Natural killer cell (primary cell): ENCODE measurements at regions not wholly inside any gene's neighbourhood (a gene's known extent, or its start where the extent isn't known, plus 50 kb on each side); places are given as distances from the start of the nearest gene placed in this dataset.
"Not testable (repeated sequence)": the region's sequence is repeated elsewhere in the genome, so short reads cannot be mapped to it uniquely, and the experiment has no call there.

ENCODE experiments used
- ATAC-seq, 3 donors: fragments of 150-1000 bp in 2 of 3; fragments of 200-7000 bp in 1 of 3; cut with Tn5 transposase; 1 replicate in 1 of 3; 2 replicates in 2 of 3; pipeline ENCODE4 v1.10.0; 2021; ENCODE audit warnings: mild to moderate bottlenecking in 2 of 3, moderate library complexity in 2 of 3
- DNase-seq, 2 donors: peaks; one replicate each; pipeline versions ENCODE4 v3.0.0 to v3.0.0-alpha.2; 2013 to 2021; ENCODE audit warnings: mixed read lengths in 1 of 2
- H3K27ac ChIP-seq: one replicate; pipeline ENCODE4 v1.5.1; 2013; ENCODE audit warnings: mild to moderate bottlenecking, low read length
- H3K27me3 ChIP-seq: one replicate; pipeline ENCODE4 v1.6.1; 2013; ENCODE audit warnings: low read length; ENCODE audit not compliant: control insufficient read depth, insufficient read depth
- H3K36me3 ChIP-seq: one replicate; pipeline ENCODE4 v1.6.1; 2013; ENCODE audit warnings: low read length; ENCODE audit not compliant: control insufficient read depth, insufficient read depth
- H3K4me1 ChIP-seq: one replicate; pipeline ENCODE4 v1.6.1; 2013; ENCODE audit warnings: low read length; ENCODE audit not compliant: control insufficient read depth, insufficient read depth
- H3K4me3 ChIP-seq: one replicate; pipeline ENCODE4 v1.5.1; 2013; ENCODE audit warnings: low read length
- H3K9me3 ChIP-seq: one replicate; pipeline ENCODE4 v1.6.1; 2013; ENCODE audit warnings: low read length; ENCODE audit not compliant: control insufficient read depth, insufficient read depth
- H3K27ac Mint-ChIP-seq, 2 donors: one replicate each; pipeline ENCODE4 v1.8.0; 2022; ENCODE audit warnings: mild to moderate bottlenecking in 2 of 2, mixed read lengths in 2 of 2, moderate library complexity in 1 of 2
- H3K27me3 Mint-ChIP-seq, 2 donors: one replicate each; pipeline ENCODE4 v1.8.0; 2022; ENCODE audit warnings: low read depth in 2 of 2, mixed read lengths in 2 of 2
- H3K36me3 Mint-ChIP-seq: one replicate; pipeline ENCODE4 v1.8.0; 2022; ENCODE audit warnings: mixed read lengths
- H3K4me1 Mint-ChIP-seq, 2 donors: one replicate each; pipeline ENCODE4 v1.8.0; 2022; ENCODE audit warnings: mixed read lengths in 2 of 2
- H3K4me3 Mint-ChIP-seq: one replicate; pipeline ENCODE4 v1.8.0; 2022; ENCODE audit warnings: mild to moderate bottlenecking, moderate library complexity, mixed read lengths
- H3K9me3 Mint-ChIP-seq, 2 donors: one replicate each; pipeline ENCODE4 v1.8.0; 2022; ENCODE audit warnings: mixed read lengths in 2 of 2
- WGBS: methylation state at CpG from one replicate; pipeline ENCODE4 v1.1.7; 2013; ENCODE audit warnings: missing lambda C conversion rate; ENCODE audit not compliant: insufficient coverage; 5-methylcytosine and 5-hydroxymethylcytosine counted together
- intact Hi-C: fragments of 100-400 bp; cut with micrococcal nuclease; formaldehyde crosslinking; loops from one replicate; pipeline ENCODE4 v1.14.2; 2022
- TF ChIP-seq, protein P1 (sequence below): fragments of 200-600 bp; IDR thresholded peaks from one replicate; pipeline ENCODE4 v1.8.0; 2022; ENCODE audit warnings: antibody characterized with exemption

DNA sequence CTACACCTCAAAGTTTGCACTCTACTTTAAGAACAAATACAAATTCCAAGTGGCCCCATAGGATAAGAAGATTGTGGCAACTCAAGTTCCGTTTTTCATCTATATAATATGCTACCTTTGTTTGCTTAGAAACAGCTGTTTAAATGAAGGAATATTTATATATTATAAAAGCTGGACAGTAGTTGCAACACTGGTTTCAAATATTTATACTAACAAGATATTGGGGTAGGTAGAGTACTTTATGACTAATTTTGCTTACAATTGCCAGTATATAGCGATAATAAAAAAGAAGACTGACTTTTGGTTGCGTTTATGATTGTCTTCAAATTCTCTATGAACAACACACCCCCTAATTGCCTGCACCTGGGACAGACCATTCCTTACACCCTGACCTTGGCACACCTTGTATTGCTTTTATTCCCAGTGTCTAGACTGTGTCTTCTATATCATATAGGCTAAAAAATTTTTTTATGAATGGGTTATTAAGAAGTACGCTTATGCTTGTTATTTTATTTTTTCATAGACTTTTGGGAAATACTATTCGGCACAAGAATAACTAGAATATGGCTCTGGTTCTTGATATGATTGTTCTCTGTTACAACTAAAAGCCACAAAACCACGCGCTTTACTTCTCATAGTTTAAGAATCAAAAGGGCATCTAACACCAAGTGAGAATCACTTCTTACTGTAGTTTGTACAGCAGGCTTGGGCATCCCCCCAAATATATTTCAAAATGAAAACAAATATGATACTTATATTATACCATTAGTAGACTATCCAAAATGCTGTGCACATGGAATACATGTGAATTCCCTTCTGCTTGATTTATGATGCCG is 455.4 kb upstream of the DCN start:
- H3K9me3 Mint-ChIP-seq, result no peaks in the 10 kb centered on the region
- Histone ChIP-seq H3K4me3 (no peak overlapping the region), H3K27ac (no peak overlapping the region), H3K27me3 (no peaks in the 10 kb centered on the region), H3K9me3 (no peaks in the 10 kb centered on the region), H3K36me3 (no peaks in the 10 kb centered on the region), H3K4me1 (no peaks in the 10 kb centered on the region)
- H3K36me3 Mint-ChIP-seq, result no peaks in the 10 kb centered on the region
- DNase-seq, result no peak
- ATAC-seq, result no peak
- TF ChIP-seq, protein P1, sequence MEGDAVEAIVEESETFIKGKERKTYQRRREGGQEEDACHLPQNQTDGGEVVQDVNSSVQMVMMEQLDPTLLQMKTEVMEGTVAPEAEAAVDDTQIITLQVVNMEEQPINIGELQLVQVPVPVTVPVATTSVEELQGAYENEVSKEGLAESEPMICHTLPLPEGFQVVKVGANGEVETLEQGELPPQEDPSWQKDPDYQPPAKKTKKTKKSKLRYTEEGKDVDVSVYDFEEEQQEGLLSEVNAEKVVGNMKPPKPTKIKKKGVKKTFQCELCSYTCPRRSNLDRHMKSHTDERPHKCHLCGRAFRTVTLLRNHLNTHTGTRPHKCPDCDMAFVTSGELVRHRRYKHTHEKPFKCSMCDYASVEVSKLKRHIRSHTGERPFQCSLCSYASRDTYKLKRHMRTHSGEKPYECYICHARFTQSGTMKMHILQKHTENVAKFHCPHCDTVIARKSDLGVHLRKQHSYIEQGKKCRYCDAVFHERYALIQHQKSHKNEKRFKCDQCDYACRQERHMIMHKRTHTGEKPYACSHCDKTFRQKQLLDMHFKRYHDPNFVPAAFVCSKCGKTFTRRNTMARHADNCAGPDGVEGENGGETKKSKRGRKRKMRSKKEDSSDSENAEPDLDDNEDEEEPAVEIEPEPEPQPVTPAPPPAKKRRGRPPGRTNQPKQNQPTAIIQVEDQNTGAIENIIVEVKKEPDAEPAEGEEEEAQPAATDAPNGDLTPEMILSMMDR, result no peak
- H3K4me3 Mint-ChIP-seq, result no peak overlapping the region
- no peak overlapping the region for H3K27ac Mint-ChIP-seq
- WGBS, result 75% methylated on average over 5 of the region's 8 CpGs
- intact Hi-C loops, result no loop called here
- peaks cover 0 to 6% of the 10 kb centered on the region in 2 donors for H3K4me1 Mint-ChIP-seq
- H3K27me3 Mint-ChIP-seq, result peaks cover 9 to 16% of the 10 kb centered on the region in 2 donors

GRCh38 chr12:91636721-91637120 is 454.1 kb upstream of the DCN start:
- intact Hi-C loops, result no loop called here
- Histone ChIP-seq H3K4me1 (no peaks in the 10 kb centered on the region), H3K27me3 (no peaks in the 10 kb centered on the region), H3K4me3 (no peak overlapping the region), H3K9me3 (no peaks in the 10 kb centered on the region), H3K36me3 (no peaks in the 10 kb centered on the region), H3K27ac (no peak overlapping the region)
- TF ChIP-seq, protein P1, result no peak
- Mint-ChIP-seq H3K9me3 (no peaks in the 10 kb centered on the region), H3K27me3 (peaks cover 7 to 16% of the 10 kb centered on the region in 2 donors), H3K36me3 (no peaks in the 10 kb centered on the region), H3K4me1 (peaks cover 0 to 6% of the 10 kb centered on the region in 2 donors), H3K4me3 (no peak overlapping the region), H3K27ac (no peak overlapping the region)
- 91% methylated on average over 4 of the region's 4 CpGs for WGBS
- DNase-seq (no peak), ATAC-seq (no peak)

- DNase-seq, H3K36me3 Mint-ChIP-seq, intact Hi-C loops, ATAC-seq, H3K27ac Mint-ChIP-seq, H3K4me3 ChIP-seq, H3K4me1 Mint-ChIP-seq, H3K27me3 ChIP-seq, H3K36me3 ChIP-seq, H3K9me3 ChIP-seq, H3K9me3 Mint-ChIP-seq, H3K4me3 Mint-ChIP-seq, H3K27ac ChIP-seq, H3K4me1 ChIP-seq: not testable (repeated sequence)
- peaks cover 3 to 16% of the 10 kb centered on the region in 2 donors for H3K27me3 Mint-ChIP-seq
- WGBS, result 90% methylated on average over 3 of the region's 3 CpGs
Observed at GRCh38 chr12:91634386-91634713, 451.7 kb upstream of the DCN start.

- H3K36me3 ChIP-seq, result no peaks in the 10 kb centered on the region
- H3K4me1 ChIP-seq, result no peaks in the 10 kb centered on the region
- WGBS, result 97% methylated on average over 47 of the region's 47 CpGs
- no peak overlapping the region for H3K27ac Mint-ChIP-seq
- ATAC-seq (no peak), DNase-seq (no peak)
- peaks cover 0 to 6% of the 10 kb centered on the region in 2 donors for H3K4me1 Mint-ChIP-seq
- H3K4me3 Mint-ChIP-seq, result no peak overlapping the region
- H3K9me3 ChIP-seq, result no peaks in the 10 kb centered on the region
- peaks cover 3 to 16% of the 10 kb centered on the region in 2 donors for H3K27me3 Mint-ChIP-seq
- H3K27me3 ChIP-seq, result no peaks in the 10 kb centered on the region
- TF ChIP-seq, protein P1, result no peak
- no peaks in the 10 kb centered on the region for H3K9me3 Mint-ChIP-seq
- no peak overlapping the region for H3K27ac ChIP-seq
- intact Hi-C loops, result no loop called here
- no peak overlapping the region for H3K4me3 ChIP-seq
- no peaks in the 10 kb centered on the region for H3K36me3 Mint-ChIP-seq
Observed at GRCh38 chr12:91633734-91634357, 451.2 kb upstream of the DCN start.
